BJ (cell line): ENCODE measurements at regions not wholly inside any gene's neighbourhood (a gene's known extent, or its start where the extent isn't known, plus 50 kb on each side); places are given as distances from the start of the nearest gene placed in this dataset.

Source experiments
- CTCF ChIA-PET: fragments of 350-600 bp; formaldehyde crosslinking; extraction: SDS; loops from one replicate; lab custom pipeline; 2021; ENCODE audit warnings: antibody characterized with exemption, inconsistent platforms; lab: Yijun Ruan, JAX
- POLR2A ChIA-PET: fragments of 300-600 bp; sonication (Branson Sonifier 250); formaldehyde crosslinking; extraction: SDS; loops from one replicate; lab custom pipeline; 2021; ENCODE audit warnings: antibody characterized with exemption; lab: Charles Lee
- DNase-seq: peaks from one replicate; pipeline ENCODE4 v3.0.0-alpha.2; 2011; ENCODE audit warnings: low read depth
- H3K27me3 ChIP-seq: 2 replicates; pipeline ENCODE4 v1.6.0; 2011; ENCODE audit warnings: low read length; ENCODE audit not compliant: control insufficient read depth, insufficient read depth
- H3K36me3 ChIP-seq: 2 replicates; pipeline ENCODE4 v1.5.1; 2011; ENCODE audit warnings: low read length; ENCODE audit not compliant: control insufficient read depth, insufficient read depth
- H3K4me3 ChIP-seq: 2 replicates; pipeline ENCODE4 v1.5.1; 2011; ENCODE audit warnings: low read depth, mild to moderate bottlenecking, control low read depth, low read length
- TF ChIP-seq, protein P1 (sequence below): IDR thresholded peaks from 2 replicates; pipeline ENCODE4 v1.5.1; 2011; ENCODE audit warnings: low read depth, mild to moderate bottlenecking, control low read depth, inconsistent platforms, low read length, moderate library complexity; ENCODE audit not compliant: insufficient read depth

DNA sequence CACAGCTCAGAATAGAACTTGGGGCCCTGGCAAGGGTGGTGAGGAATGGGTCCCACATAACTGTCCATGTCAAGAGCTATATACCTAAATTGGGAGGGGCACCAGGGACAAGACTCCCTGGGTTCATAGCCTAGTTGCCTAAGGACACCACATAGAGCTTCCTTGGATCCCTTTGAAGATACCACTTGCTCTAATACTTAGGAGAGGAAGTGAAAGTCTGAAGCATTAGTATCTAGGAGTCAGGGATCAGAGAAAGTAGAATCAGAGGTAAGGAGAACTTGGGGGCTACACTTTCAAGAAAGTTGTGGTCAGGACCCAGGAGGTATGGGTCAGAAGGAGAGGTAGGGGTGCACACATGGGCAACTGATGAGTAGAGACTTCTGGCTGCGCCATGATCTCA lies 318.2 kb upstream of the SLC39A10 start:
- ChIA-PET CTCF (interaction anchor here (0.7 kb wide), 1 partner anchor 19 kb away, joined by 3 read pairs; no protein-coding TSS in a partner anchor), POLR2A (no interaction called here)
- H3K4me3 ChIP-seq = no peak overlapping the region
- no peaks in the 10 kb centered on the region for H3K36me3 ChIP-seq
- TF ChIP-seq, protein P1, sequence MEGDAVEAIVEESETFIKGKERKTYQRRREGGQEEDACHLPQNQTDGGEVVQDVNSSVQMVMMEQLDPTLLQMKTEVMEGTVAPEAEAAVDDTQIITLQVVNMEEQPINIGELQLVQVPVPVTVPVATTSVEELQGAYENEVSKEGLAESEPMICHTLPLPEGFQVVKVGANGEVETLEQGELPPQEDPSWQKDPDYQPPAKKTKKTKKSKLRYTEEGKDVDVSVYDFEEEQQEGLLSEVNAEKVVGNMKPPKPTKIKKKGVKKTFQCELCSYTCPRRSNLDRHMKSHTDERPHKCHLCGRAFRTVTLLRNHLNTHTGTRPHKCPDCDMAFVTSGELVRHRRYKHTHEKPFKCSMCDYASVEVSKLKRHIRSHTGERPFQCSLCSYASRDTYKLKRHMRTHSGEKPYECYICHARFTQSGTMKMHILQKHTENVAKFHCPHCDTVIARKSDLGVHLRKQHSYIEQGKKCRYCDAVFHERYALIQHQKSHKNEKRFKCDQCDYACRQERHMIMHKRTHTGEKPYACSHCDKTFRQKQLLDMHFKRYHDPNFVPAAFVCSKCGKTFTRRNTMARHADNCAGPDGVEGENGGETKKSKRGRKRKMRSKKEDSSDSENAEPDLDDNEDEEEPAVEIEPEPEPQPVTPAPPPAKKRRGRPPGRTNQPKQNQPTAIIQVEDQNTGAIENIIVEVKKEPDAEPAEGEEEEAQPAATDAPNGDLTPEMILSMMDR = no peak
- no peaks in the 10 kb centered on the region for H3K27me3 ChIP-seq
- no peak for DNase-seq

- DNase-seq = no peak
- TF ChIP-seq, protein P1 = no peak
- Histone ChIP-seq H3K27me3 (no peaks in the 10 kb centered on the region), H3K36me3 (no peaks in the 10 kb centered on the region), H3K4me3 (no peak overlapping the region)
- ChIA-PET POLR2A (no interaction called here), CTCF (no interaction called here)
These were observed 319.4 kb upstream of the SLC39A10 start for GRCh38 chr2:195337597-195337996.

DNA sequence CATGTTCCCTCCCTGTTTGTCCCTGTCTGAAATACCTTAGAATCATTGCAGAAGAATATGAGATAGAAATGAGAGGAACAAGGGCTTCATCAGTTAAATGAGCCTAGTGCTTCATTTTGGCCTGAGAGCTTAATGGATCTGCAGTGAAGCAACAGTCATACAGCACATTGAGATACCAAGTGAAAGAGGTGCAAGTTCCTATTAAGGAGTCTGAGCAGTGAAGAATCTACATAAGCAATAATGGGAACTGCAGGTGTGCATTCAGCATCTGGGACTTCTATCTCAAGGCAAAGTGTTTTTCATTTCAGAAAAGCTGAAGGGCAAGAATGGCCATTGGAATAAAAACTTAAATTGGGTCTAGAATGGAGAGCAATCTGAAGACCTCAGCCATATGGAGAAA lies 323.2 kb upstream of the SLC39A10 start:
- no peak for DNase-seq
- TF ChIP-seq, protein P1 = no peak
- ChIA-PET CTCF (interaction anchor here (1.1 kb wide), 1 partner anchor 13 kb away, joined by 3 read pairs; no protein-coding TSS in a partner anchor), POLR2A (no interaction called here)
- Histone ChIP-seq H3K36me3 (no peaks in the 10 kb centered on the region), H3K27me3 (no peaks in the 10 kb centered on the region), H3K4me3 (no peak overlapping the region)

DNA sequence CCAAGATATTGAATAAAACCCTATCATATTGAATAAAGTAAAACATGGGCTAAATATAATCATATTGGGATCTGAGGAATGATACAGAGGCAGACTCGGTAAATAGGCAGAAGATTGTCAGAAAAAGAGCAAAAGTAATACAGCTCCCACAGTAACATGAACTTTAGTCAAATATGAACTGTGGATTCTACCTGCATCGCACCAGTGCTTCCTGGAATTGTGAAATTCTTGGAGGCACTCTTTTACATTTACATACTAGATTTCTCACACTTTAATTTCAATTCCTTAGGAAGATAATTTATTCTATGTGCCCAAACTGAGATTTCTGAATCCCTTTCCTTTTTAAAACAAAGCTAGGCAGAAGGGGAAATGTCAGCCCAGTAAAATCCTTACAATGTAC lies 325.1 kb upstream of the SLC39A10 start:
- TF ChIP-seq, protein P1 = no peak
- ChIA-PET POLR2A (no interaction called here), CTCF (interaction anchor here (0.9 kb wide), 1 partner anchor 328 kb away, joined by 4 read pairs; no protein-coding TSS in a partner anchor)
- no peaks in the 10 kb centered on the region for H3K27me3 ChIP-seq
- no peaks in the 10 kb centered on the region for H3K36me3 ChIP-seq
- DNase-seq = no peak
- H3K4me3 ChIP-seq = no peak overlapping the region

- POLR2A ChIA-PET = no interaction called here
- CTCF ChIA-PET = no interaction called here
- TF ChIP-seq, protein P1 = no peak
These were observed 325.9 kb upstream of the SLC39A10 start for GRCh38 chr2:195331129-195331528.

More at GRCh38 chr2:195331129-195331528, 325.9 kb upstream of the SLC39A10 start:
- H3K36me3 ChIP-seq = no peaks in the 10 kb centered on the region
- H3K27me3 ChIP-seq = no peaks in the 10 kb centered on the region
- no peak overlapping the region for H3K4me3 ChIP-seq
- DNase-seq = no peak
